HG02588 (cell line): ENCODE measurements at regions not wholly inside any gene's neighbourhood (a gene's known extent, or its start where the extent isn't known, plus 50 kb on each side); places are given as distances from the start of the nearest gene placed in this dataset.

Experiments
- ATAC-seq: cut with Tn5 transposase; IDR thresholded peaks from one replicate; pipeline ENCODE4 v1.9.1; 2021; ENCODE audit warnings: mild to moderate bottlenecking, moderate library complexity; ENCODE audit not compliant: unreplicated experiment

- no peak for ATAC-seq
Observed at GRCh38 chr6:85396159-85396808, 53.6 kb upstream of the NT5E start.

GRCh38 chr6:85395746-85396145, 54.1 kb upstream of the NT5E start:
- no peak for ATAC-seq

- ATAC-seq: no peak
Observed at GRCh38 chr6:85394853-85395538, 54.9 kb upstream of the NT5E start.

- ATAC-seq: no peak
Observed at GRCh38 chr6:85394199-85394598, 55.7 kb upstream of the NT5E start.

GRCh38 chr6:85392379-85392778, 57.5 kb upstream of the NT5E start:
- no peak for ATAC-seq

- no peak for ATAC-seq
Observed at GRCh38 chr6:85390775-85391174, 59.1 kb upstream of the NT5E start.

- no peak for ATAC-seq
Observed at GRCh38 chr6:85390105-85390728, 59.7 kb upstream of the NT5E start.

- no peak for ATAC-seq
Observed at GRCh38 chr6:85389151-85389797, 60.6 kb upstream of the NT5E start.

GRCh38 chr6:85388531-85388930, 61.4 kb upstream of the NT5E start:
- no peak for ATAC-seq

- no peak for ATAC-seq
Observed at GRCh38 chr6:85385636-85386315, 64.1 kb upstream of the NT5E start.

GRCh38 chr6:85383042-85383441, 66.8 kb upstream of the NT5E start:
- ATAC-seq: no peak

GRCh38 chr6:85382541-85382940, 67.3 kb upstream of the NT5E start:
- ATAC-seq: no peak

GRCh38 chr6:85372915-85373270, 77.0 kb upstream of the NT5E start:
- ATAC-seq: no peak

GRCh38 chr6:85372188-85372914, 77.5 kb upstream of the NT5E start:
- no peak for ATAC-seq

- no peak for ATAC-seq
Observed at GRCh38 chr6:85368631-85369030, 81.3 kb upstream of the NT5E start.

GRCh38 chr6:85364344-85364743, 85.5 kb upstream of the NT5E start:
- no peak for ATAC-seq

GRCh38 chr6:85363870-85364269, 86.0 kb upstream of the NT5E start:
- ATAC-seq: no peak

GRCh38 chr6:85362652-85363310, 87.1 kb upstream of the NT5E start:
- ATAC-seq: no peak

- ATAC-seq: no peak
Observed at GRCh38 chr6:85361643-85362014, 88.3 kb upstream of the NT5E start.
